Activated naive CD8-positive, alpha-beta T cell treated with anti-CD3 and anti-CD28 coated beads, Interleukin-2, amount 10 ng/mL, durations not matched to agents 7 days and 5 days (primary cell): ENCODE measurements at regions not wholly inside any gene's neighbourhood (a gene's known extent, or its start where the extent isn't known, plus 50 kb on each side); places are given as distances from the start of the nearest gene placed in this dataset.

Experiments used
- ATAC-seq: fragments of 150-1000 bp; cut with Tn5 transposase; one replicate; pipeline ENCODE4 v1.10.0; 2021; ENCODE audit warnings: low read depth, moderate library complexity
- POLR2A ChIA-PET: fragments of 350-600 bp; sonication (Branson Sonifier 250); formaldehyde crosslinking; loops from one replicate; lab custom pipeline; 2021; ENCODE audit warnings: antibody characterized with exemption; lab: Charles Lee
- DNase-seq: peaks from one replicate; pipeline ENCODE4 v3.0.0; 2021
- H3K27ac Mint-ChIP-seq: one replicate; pipeline ENCODE4 v1.8.0; 2022; ENCODE audit warnings: mild to moderate bottlenecking, mixed read lengths
- H3K27me3 Mint-ChIP-seq: one replicate; pipeline ENCODE4 v1.8.0; 2022; ENCODE audit warnings: mild to moderate bottlenecking, moderate library complexity, mixed read lengths
- H3K36me3 Mint-ChIP-seq: one replicate; pipeline ENCODE4 v1.8.0; 2021; ENCODE audit warnings: mild to moderate bottlenecking, mixed read lengths
- H3K4me1 Mint-ChIP-seq: one replicate; pipeline ENCODE4 v1.8.0; 2021; ENCODE audit warnings: mixed read lengths
- H3K4me3 Mint-ChIP-seq: one replicate; pipeline ENCODE4 v1.8.0; 2022; ENCODE audit warnings: mild to moderate bottlenecking, moderate library complexity, mixed read lengths
- H3K9me3 Mint-ChIP-seq: one replicate; pipeline ENCODE4 v1.8.0; 2021; ENCODE audit warnings: mixed read lengths

- ATAC-seq (no peak), DNase-seq (no peak)
- peaks cover 8% of the 10 kb centered on the region for H3K4me1 Mint-ChIP-seq
- no peak overlapping the region for H3K27ac Mint-ChIP-seq
- H3K4me3 Mint-ChIP-seq, result no peak overlapping the region
- H3K27me3 Mint-ChIP-seq, result peaks cover 4% of the 10 kb centered on the region
- POLR2A ChIA-PET, result no interaction called here
- no peaks in the 10 kb centered on the region for H3K9me3 Mint-ChIP-seq
- no peaks in the 10 kb centered on the region for H3K36me3 Mint-ChIP-seq
These were observed 242.1 kb downstream of the CDC5L start for GRCh38 chr6:44629636-44630035.

- no peak for DNase-seq
- H3K27ac Mint-ChIP-seq, result no peak overlapping the region
- no peaks in the 10 kb centered on the region for H3K36me3 Mint-ChIP-seq
- peaks cover 8% of the 10 kb centered on the region for H3K4me1 Mint-ChIP-seq
- H3K9me3 Mint-ChIP-seq, result no peaks in the 10 kb centered on the region
- POLR2A ChIA-PET, result interaction anchor here (1.1 kb wide), 1 partner anchor 1292 kb away, joined by 3 read pairs; no protein-coding TSS in a partner anchor
- H3K27me3 Mint-ChIP-seq, result peaks cover 4% of the 10 kb centered on the region
- no peak overlapping the region for H3K4me3 Mint-ChIP-seq
- peak; percentile 39 for ATAC-seq
These were observed 242.9 kb downstream of the CDC5L start for GRCh38 chr6:44630125-44631028.

- peaks cover 8% of the 10 kb centered on the region for H3K4me1 Mint-ChIP-seq
- POLR2A ChIA-PET, result no interaction called here
- no peak overlapping the region for H3K4me3 Mint-ChIP-seq
- ATAC-seq (no peak), DNase-seq (no peak)
- H3K27me3 Mint-ChIP-seq, result peaks cover 6% of the 10 kb centered on the region
- H3K9me3 Mint-ChIP-seq, result no peaks in the 10 kb centered on the region
- H3K36me3 Mint-ChIP-seq, result no peaks in the 10 kb centered on the region
- H3K27ac Mint-ChIP-seq, result no peak overlapping the region
These were observed 244.5 kb downstream of the CDC5L start for GRCh38 chr6:44631968-44632367.

- DNase-seq (no peak), ATAC-seq (no peak)
- H3K27ac Mint-ChIP-seq, result no peak overlapping the region
- no peak overlapping the region for H3K4me3 Mint-ChIP-seq
- H3K9me3 Mint-ChIP-seq, result no peaks in the 10 kb centered on the region
- H3K27me3 Mint-ChIP-seq, result peaks cover 2% of the 10 kb centered on the region
- POLR2A ChIA-PET, result no interaction called here
- H3K4me1 Mint-ChIP-seq, result peaks cover 7% of the 10 kb centered on the region
- no peaks in the 10 kb centered on the region for H3K36me3 Mint-ChIP-seq
These were observed 246.8 kb downstream of the CDC5L start for GRCh38 chr6:44634321-44634720.

GRCh38 chr6:44635486-44635885 lies 248.0 kb downstream of the CDC5L start:
- no peak overlapping the region for H3K27ac Mint-ChIP-seq
- no peak for DNase-seq
- no peak for ATAC-seq
- no peaks in the 10 kb centered on the region for H3K9me3 Mint-ChIP-seq
- H3K36me3 Mint-ChIP-seq, result no peaks in the 10 kb centered on the region
- H3K4me1 Mint-ChIP-seq, result peaks cover 3% of the 10 kb centered on the region
- H3K4me3 Mint-ChIP-seq, result no peak overlapping the region
- peaks cover 2% of the 10 kb centered on the region for H3K27me3 Mint-ChIP-seq
- POLR2A ChIA-PET, result no interaction called here

- Mint-ChIP-seq H3K27ac (no peak overlapping the region), H3K4me1 (no peaks in the 10 kb centered on the region), H3K36me3 (no peaks in the 10 kb centered on the region), H3K27me3 (peaks cover 2% of the 10 kb centered on the region), H3K4me3 (no peak overlapping the region), H3K9me3 (no peaks in the 10 kb centered on the region)
- no peak for ATAC-seq
- DNase-seq, result no peak
- POLR2A ChIA-PET, result no interaction called here
These were observed 249.2 kb downstream of the CDC5L start for GRCh38 chr6:44636561-44637248.

- Mint-ChIP-seq H3K36me3 (no peaks in the 10 kb centered on the region), H3K27ac (no peak overlapping the region), H3K9me3 (no peaks in the 10 kb centered on the region), H3K27me3 (peaks cover 7% of the 10 kb centered on the region), H3K4me1 (peaks cover 1% of the 10 kb centered on the region), H3K4me3 (no peak overlapping the region)
- ATAC-seq (no peak), DNase-seq (no peak)
- POLR2A ChIA-PET, result no interaction called here
These were observed 254.0 kb downstream of the CDC5L start for GRCh38 chr6:44641344-44642031.

- DNase-seq, result no peak
- no peak overlapping the region for H3K27ac Mint-ChIP-seq
- POLR2A ChIA-PET, result no interaction called here
These were observed 254.8 kb downstream of the CDC5L start for GRCh38 chr6:44642349-44642748.

GRCh38 chr6:44642870-44643522 lies 255.5 kb downstream of the CDC5L start:
- no peak for DNase-seq
- ATAC-seq, result no peak
- POLR2A ChIA-PET, result no interaction called here
- H3K36me3 Mint-ChIP-seq, result no peaks in the 10 kb centered on the region
- no peaks in the 10 kb centered on the region for H3K9me3 Mint-ChIP-seq
- peaks cover 9% of the 10 kb centered on the region for H3K27me3 Mint-ChIP-seq
- no peak overlapping the region for H3K4me3 Mint-ChIP-seq
- H3K27ac Mint-ChIP-seq, result no peak overlapping the region
- H3K4me1 Mint-ChIP-seq, result peaks cover 1% of the 10 kb centered on the region

More at GRCh38 chr6:44642349-44642748, 254.8 kb downstream of the CDC5L start:
- H3K27me3 Mint-ChIP-seq, result peaks cover 9% of the 10 kb centered on the region
- no peaks in the 10 kb centered on the region for H3K36me3 Mint-ChIP-seq
- H3K9me3 Mint-ChIP-seq, result no peaks in the 10 kb centered on the region
- ATAC-seq, result no peak
- no peak overlapping the region for H3K4me3 Mint-ChIP-seq
- H3K4me1 Mint-ChIP-seq, result peaks cover 1% of the 10 kb centered on the region

GRCh38 chr6:44645276-44645675 lies 257.8 kb downstream of the CDC5L start:
- ATAC-seq (no peak), DNase-seq (no peak)
- Mint-ChIP-seq H3K27ac (no peak overlapping the region), H3K36me3 (peaks cover 1% of the 10 kb centered on the region), H3K9me3 (no peaks in the 10 kb centered on the region), H3K4me3 (no peak overlapping the region), H3K27me3 (peaks cover 9% of the 10 kb centered on the region), H3K4me1 (peaks cover 1% of the 10 kb centered on the region)
- POLR2A ChIA-PET, result no interaction called here

- no peaks in the 10 kb centered on the region for H3K9me3 Mint-ChIP-seq
- peaks cover 1% of the 10 kb centered on the region for H3K4me1 Mint-ChIP-seq
- POLR2A ChIA-PET, result no interaction called here
- H3K27ac Mint-ChIP-seq, result no peak overlapping the region
- peaks cover 9% of the 10 kb centered on the region for H3K27me3 Mint-ChIP-seq
- ATAC-seq, result no peak
- no peak overlapping the region for H3K4me3 Mint-ChIP-seq
- no peak for DNase-seq
- peaks cover 1% of the 10 kb centered on the region for H3K36me3 Mint-ChIP-seq
These were observed 258.8 kb downstream of the CDC5L start for GRCh38 chr6:44646355-44646754.

GRCh38 chr6:44649365-44650025 lies 262.0 kb downstream of the CDC5L start:
- H3K27me3 Mint-ChIP-seq, result peaks cover 7% of the 10 kb centered on the region
- DNase-seq, result no peak
- no peak for ATAC-seq
- H3K27ac Mint-ChIP-seq, result no peak overlapping the region
- no peak overlapping the region for H3K4me3 Mint-ChIP-seq
- H3K36me3 Mint-ChIP-seq, result peaks cover 1% of the 10 kb centered on the region
- no peaks in the 10 kb centered on the region for H3K9me3 Mint-ChIP-seq
- H3K4me1 Mint-ChIP-seq, result no peaks in the 10 kb centered on the region
- POLR2A ChIA-PET, result no interaction called here

- Mint-ChIP-seq H3K27ac (no peak overlapping the region), H3K36me3 (peaks cover 1% of the 10 kb centered on the region), H3K27me3 (peaks cover 7% of the 10 kb centered on the region), H3K4me1 (peaks cover 4% of the 10 kb centered on the region), H3K4me3 (no peak overlapping the region), H3K9me3 (no peaks in the 10 kb centered on the region)
- POLR2A ChIA-PET, result no interaction called here
- no peak for DNase-seq
- ATAC-seq, result no peak
These were observed 263.0 kb downstream of the CDC5L start for GRCh38 chr6:44650495-44650894.
